ENCODE measurements at regions not wholly inside any gene's neighbourhood (a gene's known extent, or its start where the extent isn't known, plus 50 kb on each side); places are given as distances from the start of the nearest gene placed in this dataset.

DNA sequence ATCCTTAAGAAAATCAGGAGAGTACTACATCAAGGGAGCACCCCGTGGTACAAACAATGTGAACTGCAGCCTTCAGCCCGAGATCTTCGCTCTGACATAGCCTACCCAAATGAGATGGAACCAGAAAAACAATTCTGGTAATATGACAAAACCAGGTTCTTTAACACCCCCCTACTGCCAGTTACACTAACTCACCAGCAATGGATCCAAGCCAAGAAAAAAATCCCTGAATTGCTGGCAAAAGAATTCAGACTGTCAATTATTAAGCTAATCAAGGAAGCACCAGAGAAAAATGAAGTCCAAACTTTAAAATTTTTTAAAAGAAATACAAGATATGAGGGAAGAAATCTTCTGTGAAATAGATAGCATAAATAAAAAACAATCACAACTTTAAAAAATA lies 101.7 kb upstream of the KLF8 start:
- TF ChIP-seq POLR2AphosphoS5 (IDR thresholded peaks at IDR 0.05), result no peak
- TF ChIP-seq EP300 (IDR thresholded peaks at IDR 0.05), result no peak
- no peak for TF ChIP-seq POLR2A (IDR thresholded peaks at IDR 0.05)
